ENCODE measurements at regions not wholly inside any gene's neighbourhood (a gene's known extent, or its start where the extent isn't known, plus 50 kb on each side); places are given as distances from the start of the nearest gene placed in this dataset.

GRCh38 chr13:33372251-33372919 is 86.8 kb upstream of the STARD13 start:
- no peak for DNase-seq (ENCODE audit: low read depth, low spot score)

- no peak for DNase-seq (ENCODE audit: low read depth, low spot score)
Measured at GRCh38 chr13:33373624-33374023, 88.1 kb upstream of the STARD13 start.

GRCh38 chr13:33375421-33375820 is 89.9 kb upstream of the STARD13 start:
- DNase-seq (ENCODE audit: low read depth, low spot score) = no peak

- DNase-seq (ENCODE audit: low read depth, low spot score) = no peak
Measured at GRCh38 chr13:33376212-33376611, 90.7 kb upstream of the STARD13 start.

GRCh38 chr13:33377411-33377810 is 91.9 kb upstream of the STARD13 start:
- no peak for DNase-seq (ENCODE audit: low read depth, low spot score)

- no peak for DNase-seq (ENCODE audit: low read depth, low spot score)
Measured at GRCh38 chr13:33377825-33378224, 92.3 kb upstream of the STARD13 start.

- no peak for DNase-seq (ENCODE audit: low read depth, low spot score)
Measured at GRCh38 chr13:33379608-33380007, 94.1 kb upstream of the STARD13 start.

GRCh38 chr13:33380487-33381079 is 95.0 kb upstream of the STARD13 start:
- DNase-seq (ENCODE audit: low read depth, low spot score) = no peak

- no peak for DNase-seq (ENCODE audit: low read depth, low spot score)
Measured at GRCh38 chr13:33381180-33381579, 95.6 kb upstream of the STARD13 start.

- DNase-seq (ENCODE audit: low read depth, low spot score) = no peak
Measured at GRCh38 chr13:33381906-33382305, 96.4 kb upstream of the STARD13 start.

- no peak for DNase-seq (ENCODE audit: low read depth, low spot score)
Measured at GRCh38 chr13:33383724-33384577, 98.4 kb upstream of the STARD13 start.

GRCh38 chr13:33388286-33388998 is 102.9 kb upstream of the STARD13 start:
- no peak for DNase-seq (ENCODE audit: low read depth, low spot score)

GRCh38 chr13:33392794-33393405 is 107.3 kb upstream of the STARD13 start:
- no peak for DNase-seq (ENCODE audit: low read depth, low spot score)

GRCh38 chr13:33394294-33394932 is 108.9 kb upstream of the STARD13 start:
- no peak for DNase-seq (ENCODE audit: low read depth, low spot score)

GRCh38 chr13:33401238-33401637 is 115.7 kb upstream of the STARD13 start:
- DNase-seq (ENCODE audit: low read depth, low spot score) = no peak

GRCh38 chr13:33402975-33403374 is 117.4 kb upstream of the STARD13 start:
- no peak for DNase-seq (ENCODE audit: low read depth, low spot score)

- no peak for DNase-seq (ENCODE audit: low read depth, low spot score)
Measured at GRCh38 chr13:33403807-33404362, 118.3 kb upstream of the STARD13 start.

GRCh38 chr13:33405371-33405770 is 119.8 kb upstream of the STARD13 start:
- DNase-seq (ENCODE audit: low read depth, low spot score) = no peak

GRCh38 chr13:33409673-33410510 is 124.3 kb upstream of the STARD13 start:
- no peak for DNase-seq (ENCODE audit: low read depth, low spot score)

GRCh38 chr13:33410619-33411018 is 125.1 kb upstream of the STARD13 start:
- no peak for DNase-seq (ENCODE audit: low read depth, low spot score)
